Right lobe of liver (tissue), 4 donors: ENCODE measurements at regions not wholly inside any gene's neighbourhood (a gene's known extent, or its start where the extent isn't known, plus 50 kb on each side); places are given as distances from the start of the nearest gene placed in this dataset.

Experiments
- CTCF ChIP-seq, 4 donors: fragments of 200-600 bp in 3 of 4; fragments of 450-650 bp in 1 of 4; IDR thresholded peaks; one replicate each; pipeline versions ENCODE4 v1.5.1 to v1.8.0; 2016 to 2022; ENCODE audit warnings: antibody characterized with exemption in 4 of 4, mild to moderate bottlenecking in 2 of 4
- POLR2A ChIP-seq: fragments of 450-650 bp; IDR thresholded peaks from one replicate; pipeline ENCODE4 v1.6.1; 2017; ENCODE audit warnings: antibody characterized with exemption, mild to moderate bottlenecking
- donor health status: DM: no; HTN: no; CAD: no.
- donor health status: DM: no; HTN: no; CAD: no.
- donor health status: DM: no; HTN: yes; CAD: no.

- TF ChIP-seq CTCF (IDR thresholded peaks at IDR 0.05): no peak
- TF ChIP-seq POLR2A: no peak
These were observed 402.8 kb upstream of the NWD2 start for GRCh38 chr4:36841583-36842326.
